ENCODE measurements at regions not wholly inside any gene's neighbourhood (a gene's known extent, or its start where the extent isn't known, plus 50 kb on each side); places are given as distances from the start of the nearest gene placed in this dataset.

- H2BK12ac ChIP-seq (ENCODE audit: low read depth, low read length): no peak overlapping the region
- no peak overlapping the region for H2BK5ac ChIP-seq (ENCODE audit: low read depth, low read length)
- no peak overlapping the region for H4K8ac ChIP-seq (ENCODE audit: extremely low read depth, insufficient read depth, low read length)
- no peak overlapping the region for H3K56ac ChIP-seq (replicated peaks; ENCODE audit: insufficient read length, low read depth, low read length)
- no peaks in the 10 kb centered on the region for H4K20me1 ChIP-seq (replicated peaks in 1 of 2; ENCODE audit: control insufficient read depth in 1 of 2, insufficient read depth in 2 of 2, low read length in 2 of 2)
- ChIA-PET POLR2A (ENCODE audit: partially characterized antibody) (no interaction called here), CTCF (ENCODE audit: partially characterized antibody) (interaction anchor here (1.1 kb wide), 1 partner anchor 15 kb away, joined by 7 read pairs; no protein-coding TSS in a partner anchor)
- no peak for TF ChIP-seq NANOG (IDR thresholded peaks at IDR 0.05; ENCODE audit: insufficient read depth, low read depth, low read length, poor library complexity, severe bottlenecking)
- TF ChIP-seq YY1 (IDR thresholded peaks at IDR 0.05; ENCODE audit: low read depth, low read length): no peak
- H3K4me3 ChIP-seq (ENCODE audit: extremely low read depth in 1 of 4, insufficient read depth in 2 of 4, low read depth in 3 of 4, low read length in 4 of 4): no peak overlapping the region
- no peaks in the 10 kb centered on the region for H3K9me3 ChIP-seq (ENCODE audit: insufficient read depth in 2 of 2, low read depth in 1 of 2, low read length in 1 of 2)
- H3K27me3 ChIP-seq (replicated peaks in 1 of 4; ENCODE audit: control insufficient read depth in 3 of 4, extremely low read depth in 1 of 4, insufficient read depth in 3 of 4, low read length in 3 of 4): no peaks in the 10 kb centered on the region
- H3K23me2 ChIP-seq (ENCODE audit: low read depth, low read length): no peaks in the 10 kb centered on the region
- H3K4me2 ChIP-seq (ENCODE audit: insufficient read depth in 1 of 2, low read depth in 2 of 2, low read length in 2 of 2): no peak overlapping the region
- H3K23ac ChIP-seq (ENCODE audit: insufficient read length): no peak overlapping the region
- H3K9ac ChIP-seq (replicated peaks in 1 of 4; ENCODE audit: extremely low read depth in 1 of 4, low read depth in 3 of 4, low read length in 3 of 4): no peak overlapping the region
- 92% methylated on average over 1 of the region's 1 CpG; no CpG with 5 or more reads in 1 of the 2 experiments for WGBS, 2 experiments (ENCODE audit: extremely low coverage in 1 of 2, insufficient coverage in 1 of 2, insufficient read length in 1 of 2, insufficient replicate concordance in 2 of 2, low coverage in 1 of 2, low lambda C conversion rate in 2 of 2, missing lambda C conversion rate in 1 of 2)
- H3K27ac ChIP-seq (ENCODE audit: low read depth, low read length): no peak overlapping the region
- H4K91ac ChIP-seq (replicated peaks; ENCODE audit: insufficient read length, low read length): no peak overlapping the region
- H3K18ac ChIP-seq (ENCODE audit: extremely low read depth, low read length): no peak overlapping the region
- DNase-seq (ENCODE audit: low read depth in 1 of 2, low spot score in 2 of 2) (no peak), FAIRE-seq (no peak)
- H3K4me1 ChIP-seq (replicated peaks in 1 of 4; ENCODE audit: control insufficient read depth in 3 of 4, insufficient read depth in 4 of 4, low read length in 3 of 4): no peaks in the 10 kb centered on the region; a peak in 1 of 7 replicates
- no peak overlapping the region for H4K5ac ChIP-seq (ENCODE audit: insufficient read length, low read depth, low read length)
- no peak overlapping the region for H3K4ac ChIP-seq (replicated peaks; ENCODE audit: insufficient read length, low read depth, low read length)
- no peaks in the 10 kb centered on the region for H3K36me3 ChIP-seq (ENCODE audit: control insufficient read depth in 2 of 4, insufficient read depth in 4 of 4, low read length in 3 of 4)
- no peak overlapping the region for H2BK20ac ChIP-seq (ENCODE audit: low read length)
- no peaks in the 10 kb centered on the region for H3K79me1 ChIP-seq (ENCODE audit: low read depth, low read length)
- no peak overlapping the region for H3K14ac ChIP-seq (ENCODE audit: insufficient read length)
- H2AFZ ChIP-seq (ENCODE audit: low read length): no peak overlapping the region
- no peak overlapping the region for H2BK120ac ChIP-seq (replicated peaks; ENCODE audit: low read depth, low read length)
- no peaks in the 10 kb centered on the region for H3K79me2 ChIP-seq (ENCODE audit: control insufficient read depth in 1 of 2, insufficient read depth in 2 of 2, low read length in 2 of 2)
- H2BK15ac ChIP-seq (ENCODE audit: low read length): no peak overlapping the region
- no peak overlapping the region for H2AK5ac ChIP-seq (ENCODE audit: low read depth, low read length)
These were observed 368.2 kb upstream of the FANCL start for GRCh38 chr2:58609326-58609725.
